HG02973 (cell line): ENCODE measurements at regions not wholly inside any gene's neighbourhood (a gene's known extent, or its start where the extent isn't known, plus 50 kb on each side); places are given as distances from the start of the nearest gene placed in this dataset.
"Not testable (repeated sequence)": the region's sequence is repeated elsewhere in the genome, so short reads cannot be mapped to it uniquely, and the experiment has no call there.

ENCODE experiments used
- ATAC-seq: cut with Tn5 transposase; IDR thresholded peaks from one replicate; pipeline ENCODE4 v1.9.1; 2021; ENCODE audit warnings: moderate library complexity; ENCODE audit not compliant: unreplicated experiment

DNA sequence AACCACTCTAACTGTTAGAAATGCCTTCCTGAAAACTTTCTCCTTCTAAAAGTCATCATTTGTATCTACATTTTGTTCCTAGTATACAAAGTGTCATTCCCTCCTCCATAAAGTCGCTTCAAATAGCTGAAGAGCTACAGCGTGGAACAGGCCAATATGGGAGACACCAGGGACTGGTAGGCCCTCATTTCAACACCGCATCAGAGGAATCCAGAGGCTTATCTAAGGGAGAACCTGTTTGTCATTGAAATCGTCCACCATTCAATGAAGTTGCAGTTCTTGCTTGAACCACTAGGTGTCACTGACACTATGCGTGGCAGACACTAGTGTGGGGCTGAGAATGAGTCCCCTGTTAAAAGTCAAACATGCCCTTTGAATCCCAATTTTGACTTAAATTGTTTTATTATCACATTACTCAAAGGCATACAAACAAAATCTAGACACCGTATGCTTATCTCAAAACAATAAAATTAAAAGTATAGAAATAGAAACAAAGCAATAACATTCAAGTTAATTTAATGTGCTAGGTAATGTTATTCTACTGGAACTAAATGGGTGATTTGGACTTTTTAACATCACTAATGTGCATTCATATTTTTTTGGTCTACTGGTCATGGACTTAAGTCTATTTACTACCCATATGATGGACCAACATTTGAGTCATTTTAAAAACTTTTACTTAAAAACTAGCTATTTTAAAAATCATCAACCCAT lies 182.3 kb downstream of the FCRL5 start:
- no peak for ATAC-seq

DNA sequence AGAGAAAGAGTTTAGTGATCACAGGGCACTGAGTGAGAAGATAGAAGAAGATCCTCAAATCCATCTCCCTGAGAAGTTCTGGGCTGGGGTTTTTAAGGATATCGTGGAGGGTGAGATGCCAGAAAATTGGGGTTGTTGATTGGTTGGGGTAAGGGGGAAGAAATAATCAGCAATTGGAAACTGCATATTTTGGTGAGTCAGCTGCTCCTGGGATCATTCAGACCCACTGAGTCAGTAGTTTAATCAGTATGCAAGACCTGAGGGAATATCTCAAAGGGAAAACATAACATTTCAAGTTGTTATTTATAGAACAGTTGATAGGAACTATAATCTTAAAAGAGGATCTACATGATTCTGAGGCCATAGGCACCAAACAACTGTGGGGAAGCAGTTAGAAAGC lies 183.4 kb downstream of the FCRL5 start:
- ATAC-seq, result not testable (repeated sequence)

DNA sequence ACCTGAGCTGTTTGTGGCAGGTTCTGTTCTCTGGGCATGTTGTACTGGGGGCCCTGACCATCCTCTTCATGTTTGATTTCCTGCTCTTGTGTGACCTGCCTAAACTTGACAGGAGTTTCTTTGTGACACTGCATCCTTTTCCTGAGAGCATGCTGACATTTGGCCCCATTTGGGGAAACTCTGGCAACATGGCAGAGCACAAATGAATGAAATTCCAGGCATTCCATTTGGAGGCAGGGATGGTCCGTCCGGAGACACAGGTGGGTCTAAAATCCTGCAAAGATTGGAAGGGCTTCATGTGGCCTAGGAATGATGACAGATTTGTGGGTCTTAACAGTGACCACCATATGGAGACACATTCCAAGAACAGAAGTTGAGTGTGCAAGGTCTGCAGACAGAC lies 184.0 kb downstream of the FCRL5 start:
- ATAC-seq, result no peak

DNA sequence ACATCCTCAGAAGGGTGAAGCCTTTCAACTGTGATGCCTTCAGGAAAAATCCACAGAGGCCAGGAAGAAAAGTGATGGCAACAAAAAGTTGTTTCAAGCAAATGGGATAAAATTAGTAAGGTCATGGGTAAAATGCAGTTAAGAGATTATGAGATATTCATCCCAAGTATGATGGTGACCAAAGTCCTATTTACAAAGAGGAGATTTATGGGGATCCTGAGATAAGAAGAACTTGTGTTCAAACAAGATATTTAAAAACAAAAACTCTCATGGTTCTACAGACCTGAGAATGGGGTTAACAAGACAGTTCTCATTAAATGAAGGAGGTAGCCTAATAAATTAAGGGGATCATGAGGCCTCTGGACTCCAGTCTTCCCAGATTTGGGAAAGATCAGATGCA lies 184.4 kb downstream of the FCRL5 start:
- no peak for ATAC-seq

DNA sequence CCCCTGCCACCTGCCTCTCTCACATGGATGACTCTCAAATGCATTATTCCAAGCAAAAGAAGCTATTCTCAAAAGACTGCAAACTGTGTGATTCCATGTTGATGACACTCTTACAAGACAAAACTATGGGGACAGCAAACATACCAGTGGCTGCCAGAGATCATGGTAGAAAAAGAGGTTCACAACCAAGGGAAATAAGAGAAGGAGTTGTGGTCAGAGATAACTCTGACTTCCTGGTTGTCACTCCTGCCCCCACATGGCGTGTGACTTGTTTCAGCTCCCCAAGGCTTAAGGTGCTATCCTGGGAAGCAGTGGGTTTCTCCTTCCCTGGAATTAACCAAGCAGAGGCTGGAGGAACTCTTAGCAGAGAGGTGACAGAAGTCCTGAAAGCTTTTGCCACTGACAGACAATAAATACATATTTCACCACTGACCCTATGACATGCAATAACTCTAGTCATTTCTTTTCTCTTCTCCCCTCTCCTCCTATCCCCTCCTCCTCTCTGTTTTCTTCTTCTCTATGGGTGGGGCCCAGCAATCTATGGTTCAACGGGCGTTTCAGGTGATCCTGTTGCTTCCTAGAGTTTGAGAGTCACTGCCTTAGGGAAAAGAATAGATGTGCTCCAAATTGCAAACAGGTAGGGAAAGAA lies 185.1 kb downstream of the FCRL5 start:
- no peak for ATAC-seq

DNA sequence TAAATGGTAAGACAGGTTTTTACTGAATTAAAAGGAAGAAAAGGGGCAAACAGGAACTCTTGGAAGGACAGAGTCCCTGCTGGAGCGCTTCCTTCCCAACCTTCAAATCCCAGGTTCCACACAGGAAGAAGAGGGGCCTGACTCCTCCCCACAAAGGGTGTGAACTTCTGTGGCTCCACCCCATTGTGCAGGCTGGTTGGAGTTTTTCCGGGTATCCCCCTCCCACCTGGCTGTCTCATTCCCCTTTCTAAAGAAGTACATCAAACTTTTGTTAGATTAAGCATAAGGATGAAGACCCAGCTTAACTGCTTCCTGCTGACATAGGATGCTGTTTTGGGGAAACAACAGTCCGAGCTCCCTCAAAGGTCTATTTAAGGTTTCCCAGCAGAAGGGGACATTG lies 187.7 kb downstream of the FCRL5 start:
- ATAC-seq, result no peak

DNA sequence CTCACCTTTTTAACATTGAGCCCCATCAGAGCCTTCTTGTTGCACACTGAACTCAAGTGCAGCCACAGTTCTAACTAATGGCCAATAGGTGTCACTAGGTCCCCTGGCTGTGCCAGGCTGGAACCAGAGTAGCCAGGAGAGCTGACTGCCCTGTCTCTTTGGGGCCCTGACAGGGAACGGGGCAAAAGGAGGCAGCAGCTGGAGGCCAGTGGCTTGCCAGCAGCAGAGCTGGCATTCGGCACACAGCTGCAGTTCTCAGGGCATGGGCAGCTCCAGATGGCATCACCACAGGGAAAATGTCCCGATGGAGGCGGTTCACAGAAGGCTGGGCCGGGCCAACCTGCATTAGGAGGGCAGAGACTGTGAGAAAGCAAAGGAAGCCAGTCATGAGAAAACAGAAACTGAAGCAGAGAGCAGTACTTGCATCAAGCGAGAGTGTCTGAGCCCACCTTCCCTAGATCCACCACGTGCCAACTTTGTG lies 188.6 kb downstream of the FCRL5 start:
- ATAC-seq, result no peak

DNA sequence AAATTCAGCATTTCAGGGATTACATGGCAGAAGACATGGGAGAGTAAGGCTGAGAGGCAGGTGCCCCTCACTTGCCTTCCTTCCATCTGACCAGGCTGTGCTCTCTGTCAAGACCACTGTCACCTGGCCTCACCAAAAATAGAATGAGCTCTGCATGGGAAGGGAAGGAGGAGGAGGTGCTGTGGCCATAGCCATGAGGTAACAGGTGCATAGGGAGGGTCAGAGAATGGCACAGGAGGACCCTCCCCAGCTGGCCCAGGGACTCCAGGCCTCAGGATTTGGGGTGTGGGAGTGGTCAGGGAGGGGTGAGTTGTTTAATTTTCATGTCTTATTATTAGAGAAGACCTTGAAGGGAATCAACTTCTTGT lies 192.3 kb downstream of the FCRL5 start:
- no peak for ATAC-seq

DNA sequence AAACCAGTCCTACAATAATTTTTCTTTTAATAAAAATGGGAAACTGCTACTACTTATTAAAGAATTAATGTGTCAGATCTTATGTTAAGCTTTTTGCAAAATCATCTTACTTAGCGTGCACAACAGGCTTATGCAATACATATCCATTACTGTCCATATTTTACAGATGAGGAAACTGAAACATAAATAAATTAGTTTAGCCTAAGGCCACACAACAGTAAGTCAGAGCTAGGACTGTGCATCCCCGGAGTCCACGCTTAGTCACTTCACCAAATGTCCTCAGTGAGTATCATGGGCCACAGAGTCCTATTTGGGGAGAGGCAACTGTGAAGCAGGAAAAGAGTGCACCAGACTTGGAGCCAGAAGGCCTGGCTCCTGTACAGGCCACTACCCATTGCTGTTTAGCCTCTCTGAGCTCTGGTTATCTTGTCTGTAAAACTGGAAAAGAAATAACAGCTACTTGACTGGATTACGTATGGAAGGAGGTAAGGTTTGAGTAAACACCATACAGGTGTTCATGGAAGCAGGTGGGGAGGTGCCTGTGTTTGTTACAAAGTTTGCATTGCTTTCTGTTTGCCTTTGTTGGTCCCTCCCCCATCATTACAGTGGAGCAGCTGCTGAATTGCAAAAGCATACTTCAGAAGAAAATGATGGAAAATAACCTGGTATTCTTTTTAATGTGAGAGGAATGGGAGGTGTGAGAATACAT lies 192.8 kb downstream of the FCRL5 start:
- no peak for ATAC-seq

DNA sequence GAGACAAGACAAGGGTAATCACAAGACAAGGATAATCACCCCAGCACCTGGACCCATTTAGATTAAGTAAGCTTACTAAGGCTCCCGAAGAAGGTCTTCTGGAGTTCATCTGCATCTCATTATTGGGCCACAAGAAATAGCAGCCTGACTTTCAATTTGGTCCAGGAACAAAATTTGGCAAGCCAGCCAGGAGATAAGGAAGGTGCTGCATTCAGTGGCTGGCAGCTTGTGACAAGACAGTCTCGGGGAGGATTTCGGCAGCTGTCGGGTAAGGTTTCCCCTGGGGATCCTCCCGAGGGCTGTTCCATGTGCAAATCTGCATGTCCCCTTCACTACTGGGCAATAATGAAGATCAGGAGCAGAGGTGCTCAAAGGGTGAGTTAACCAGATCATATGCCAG lies 195.2 kb downstream of the FCRL5 start:
- ATAC-seq, result no peak

DNA sequence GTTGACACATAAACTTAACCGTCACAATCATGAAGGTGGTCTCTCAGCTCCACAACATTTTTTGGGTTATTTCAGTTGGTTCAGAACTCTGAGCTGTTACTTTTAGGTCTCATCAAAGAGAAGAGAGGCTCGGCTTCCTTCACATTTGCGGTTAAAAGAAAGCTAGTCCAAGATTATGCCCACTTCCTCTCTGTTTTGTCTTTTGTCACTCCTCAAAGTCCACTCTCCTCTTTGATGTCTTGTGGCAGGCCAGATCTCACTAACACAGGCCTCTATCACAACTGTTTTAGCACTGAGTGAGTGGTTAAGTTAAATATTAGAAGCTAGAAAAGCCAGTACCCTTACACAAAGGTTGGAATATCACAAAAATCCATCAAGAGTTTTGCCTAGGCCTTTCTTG lies 195.7 kb downstream of the FCRL5 start:
- no peak for ATAC-seq

DNA sequence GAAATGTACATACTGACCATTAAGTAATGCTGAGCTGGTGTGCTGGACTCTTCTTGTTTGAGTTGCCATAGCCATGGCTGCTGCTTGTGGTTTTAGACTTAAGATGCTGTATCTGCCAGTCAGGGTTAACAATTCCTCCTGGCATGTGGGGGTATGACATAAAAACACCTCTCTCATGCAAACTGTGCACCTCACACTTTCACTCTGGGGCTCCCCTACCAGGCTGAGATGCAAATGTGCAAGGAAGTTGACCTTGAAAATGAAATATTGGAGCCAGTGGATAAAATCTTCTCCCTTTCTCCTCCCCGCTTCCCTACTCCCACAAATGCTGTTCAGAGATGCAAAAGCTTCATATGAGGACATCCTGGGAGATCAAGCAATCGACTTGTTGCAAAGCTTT lies 198.8 kb downstream of the FCRL5 start:
- no peak for ATAC-seq

DNA sequence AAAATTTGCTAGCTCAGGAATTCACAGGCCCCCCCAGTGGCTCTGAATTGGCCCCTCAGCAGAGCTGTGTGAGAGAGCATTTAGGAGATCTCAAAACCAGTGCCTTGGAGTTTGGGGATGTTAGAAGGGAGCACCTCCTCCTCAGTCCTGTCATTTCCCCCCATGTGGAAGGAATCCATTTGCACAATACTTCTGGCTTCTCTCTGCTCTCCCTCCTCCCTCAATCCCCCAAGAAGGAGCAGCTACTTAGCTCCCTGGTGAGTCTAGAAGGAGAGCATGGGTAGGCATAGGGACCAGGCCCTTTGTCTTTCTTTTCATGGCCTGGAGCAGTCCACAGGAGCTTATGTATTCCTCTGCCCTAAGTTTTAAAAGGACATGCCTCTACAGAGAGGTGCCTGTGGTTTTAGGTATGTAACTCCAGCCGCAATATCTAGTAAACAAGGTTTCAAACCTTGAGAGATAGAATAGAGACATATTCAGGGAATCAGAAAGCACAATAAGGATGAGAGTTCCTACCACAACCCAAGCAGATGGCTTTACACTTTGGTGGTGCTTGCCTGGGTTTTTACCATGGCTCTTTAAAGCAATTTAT lies 199.4 kb downstream of the FCRL5 start:
- ATAC-seq, result no peak

DNA sequence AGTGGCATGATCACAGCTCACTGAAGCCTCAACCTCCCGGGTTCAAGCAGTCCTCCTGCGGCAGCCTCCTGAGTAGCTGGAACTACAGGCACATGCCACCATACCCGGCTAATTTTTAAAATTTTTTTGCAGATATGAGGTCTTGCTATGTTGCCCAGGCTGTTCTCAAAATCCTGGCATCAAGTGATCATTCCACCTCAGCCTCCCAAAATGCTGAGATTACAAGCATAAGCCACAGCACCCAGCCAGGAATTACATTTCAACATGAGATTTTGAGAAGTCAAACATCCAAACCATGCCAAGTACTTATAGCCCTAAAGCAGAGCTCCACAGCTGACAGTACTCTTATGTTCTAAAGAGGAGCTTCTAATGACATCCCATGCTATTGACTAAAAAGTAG lies 200.1 kb downstream of the FCRL5 start:
- no peak for ATAC-seq

DNA sequence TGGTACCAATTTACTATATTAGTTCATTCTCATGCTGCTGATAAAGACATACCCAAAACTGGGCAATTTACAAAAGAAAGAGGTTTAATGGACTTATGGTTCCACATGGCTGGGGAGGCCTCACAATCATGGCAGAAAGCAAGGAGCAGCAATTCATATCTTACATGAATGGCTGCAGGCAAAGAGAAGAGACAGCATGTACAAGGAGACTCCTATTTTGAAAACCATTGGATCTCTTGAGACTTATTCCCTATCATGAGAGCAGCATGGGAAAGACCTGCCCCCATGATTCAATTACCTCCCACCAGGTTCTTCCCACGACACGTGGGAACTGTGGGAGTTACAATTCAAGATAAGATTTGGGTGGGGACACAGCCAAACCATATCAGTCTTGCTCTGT lies 200.5 kb downstream of the FCRL5 start:
- ATAC-seq, result not testable (repeated sequence)

DNA sequence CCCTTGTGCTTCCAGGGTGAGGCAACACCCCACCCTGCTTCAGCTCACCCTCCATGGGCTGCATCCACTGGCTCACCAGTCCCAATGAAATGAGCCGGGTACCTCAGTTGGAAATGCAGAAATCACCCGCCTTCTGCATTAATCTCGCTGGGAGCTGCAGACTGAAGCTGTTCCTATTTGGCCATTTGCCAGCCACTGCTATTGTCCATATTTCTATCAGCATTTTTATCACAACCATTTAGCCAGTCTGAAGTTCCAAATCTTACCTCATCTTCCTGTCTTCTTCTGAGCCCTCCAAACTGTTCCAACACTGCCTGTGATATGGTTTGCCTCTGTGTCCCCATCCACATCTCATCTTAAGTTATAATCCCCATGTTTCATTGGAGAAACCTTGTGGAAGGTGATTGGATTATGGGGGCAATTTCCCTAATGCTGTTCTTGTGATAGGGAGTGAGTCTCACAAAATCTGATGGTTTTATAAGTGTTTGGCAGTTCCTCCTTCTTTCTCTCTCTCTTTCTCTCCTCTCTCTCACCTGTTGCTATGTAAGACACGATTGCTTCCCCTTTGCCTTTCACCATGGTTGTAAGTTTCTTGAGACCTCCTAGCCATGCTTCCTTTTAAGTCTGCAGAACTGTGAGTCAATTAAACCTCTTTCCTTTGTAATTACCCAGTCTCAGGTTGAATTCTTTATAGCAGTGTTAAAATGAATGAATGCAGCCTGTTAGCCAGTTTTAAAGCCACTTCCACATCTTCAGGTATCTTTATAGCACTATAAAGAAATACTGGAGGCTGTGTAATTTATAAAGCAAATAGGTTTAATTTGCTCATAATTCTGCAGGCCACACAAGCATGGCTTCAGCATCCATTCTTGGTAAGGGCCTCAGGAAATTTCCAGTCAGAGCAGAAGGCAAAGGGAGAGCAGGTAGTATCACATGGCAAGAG lies 203.5 kb downstream of the FCRL5 start:
- no peak for ATAC-seq

DNA sequence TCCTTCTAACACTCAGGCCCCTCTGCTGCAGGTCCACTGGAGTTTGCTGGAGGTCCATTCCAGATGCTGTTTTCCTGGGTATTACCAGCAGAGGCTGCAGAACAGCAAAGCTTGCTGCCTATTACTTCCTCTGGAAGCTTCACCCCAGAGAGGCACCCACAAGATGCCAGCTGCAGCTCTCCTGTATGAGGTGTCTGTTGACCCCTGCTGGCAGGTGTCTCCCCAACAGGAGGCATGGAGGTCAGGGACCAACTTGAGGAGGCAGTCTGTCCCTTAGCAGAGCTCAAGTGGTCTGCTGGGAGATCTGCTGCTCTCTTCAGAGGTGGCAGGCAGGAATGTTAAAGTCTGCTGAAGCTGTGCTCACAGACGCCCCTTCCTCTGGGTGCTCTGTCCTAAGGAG lies 204.8 kb downstream of the FCRL5 start:
- ATAC-seq, result no peak

DNA sequence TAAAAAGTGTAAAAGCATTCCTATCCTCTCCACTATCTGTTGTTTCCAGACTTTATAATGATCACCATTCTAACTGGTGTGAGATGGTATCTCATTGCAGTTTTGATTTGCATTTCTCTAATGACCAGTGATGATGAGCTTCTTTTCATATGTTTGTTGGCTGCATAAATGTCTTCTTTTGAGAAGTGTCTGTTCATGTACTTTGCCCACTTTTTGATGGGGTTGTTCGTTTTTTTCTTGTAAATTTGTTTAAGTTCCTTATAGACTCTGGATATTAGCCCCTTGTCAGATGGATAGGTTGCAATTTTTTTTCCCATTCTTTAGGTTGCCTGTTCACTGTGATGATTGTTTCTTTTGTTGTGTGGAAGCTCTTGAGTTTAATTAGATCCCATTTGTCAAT lies 199.6 kb upstream of the ETV3 start:
- not testable (repeated sequence) for ATAC-seq

DNA sequence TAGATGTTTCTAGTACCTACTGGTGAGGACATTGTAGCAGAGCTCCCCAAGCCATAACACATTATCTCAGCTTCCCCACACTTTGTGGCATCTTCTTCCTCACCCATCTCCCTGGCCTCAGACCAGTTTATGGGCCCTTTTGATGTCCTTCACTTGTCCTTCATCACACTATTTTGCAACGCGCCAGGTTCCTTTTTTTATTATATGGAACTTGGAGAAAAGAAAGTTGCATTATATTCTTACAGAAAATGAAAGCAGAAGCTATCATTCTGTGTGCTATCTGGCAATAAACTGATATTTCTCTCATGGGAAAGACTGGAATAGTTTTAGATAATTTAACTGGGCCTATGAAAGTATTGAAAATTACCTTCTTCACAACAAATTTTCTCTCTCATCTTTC lies 196.9 kb upstream of the ETV3 start:
- ATAC-seq, result no peak

DNA sequence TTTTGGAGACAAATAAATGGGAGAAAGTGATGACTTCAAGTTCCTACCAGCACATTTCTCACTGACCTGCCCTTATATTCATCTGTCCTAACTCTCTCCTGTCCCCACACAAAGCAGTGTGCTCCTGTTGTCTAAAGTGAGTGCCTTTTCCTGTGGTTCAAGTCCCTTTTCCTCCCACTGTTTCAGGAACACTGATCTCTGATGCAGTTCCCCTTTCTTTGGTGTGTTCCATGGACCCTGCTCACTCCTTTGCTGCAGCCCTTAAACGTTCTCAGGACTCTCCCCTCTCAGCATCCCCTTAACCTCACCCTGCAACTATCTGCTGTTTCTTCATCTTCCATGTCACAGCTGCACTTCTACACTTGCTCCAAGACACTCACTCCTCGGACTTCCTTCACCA lies 195.8 kb upstream of the ETV3 start:
- ATAC-seq, result no peak

DNA sequence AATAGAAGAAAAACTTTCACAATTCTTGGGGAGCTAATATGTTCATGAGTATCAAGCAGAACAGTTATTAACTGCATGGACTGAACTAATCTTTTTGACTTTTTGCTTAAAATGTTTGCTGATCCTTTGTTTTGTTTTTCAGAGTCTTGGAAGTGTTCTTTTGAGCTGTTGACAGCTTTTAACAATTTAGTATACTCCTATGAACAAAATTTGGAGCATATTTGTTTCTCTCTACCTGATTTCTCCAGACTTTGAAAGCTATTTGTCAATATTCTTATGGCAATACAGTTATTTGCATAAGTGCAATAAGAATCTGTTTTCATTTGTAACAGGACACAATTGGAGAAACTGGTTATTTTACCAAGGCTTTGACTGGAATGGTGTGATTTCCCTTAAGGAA lies 192.0 kb upstream of the ETV3 start:
- ATAC-seq, result not testable (repeated sequence)
